Hepatocyte (in vitro differentiated cells): ENCODE measurements at regions not wholly inside any gene's neighbourhood (a gene's known extent, or its start where the extent isn't known, plus 50 kb on each side); places are given as distances from the start of the nearest gene placed in this dataset.

Experiments
- DNase-seq: peaks from one replicate; pipeline ENCODE4 v3.0.0-alpha.2; 2016; ENCODE audit warnings: low spot score
- H2AFZ ChIP-seq: fragments of 200-600 bp; sonication (generic); 2 replicates; pipeline ENCODE4 v1.6.0; 2016; ENCODE audit warnings: antibody characterized with exemption, mild to moderate bottlenecking
- H3K27ac ChIP-seq: fragments of 200-600 bp; sonication (generic); 2 replicates; pipeline ENCODE4 v1.5.1; 2016; ENCODE audit warnings: mild to moderate bottlenecking
- H3K27me3 ChIP-seq: fragments of 200-600 bp; sonication (generic); 2 replicates; pipeline ENCODE4 v1.6.1; 2016
- H3K36me3 ChIP-seq: fragments of 200-600 bp; sonication (generic); replicated peaks from 2 replicates; pipeline ENCODE4 v1.5.1; 2016; ENCODE audit warnings: low read depth; ENCODE audit not compliant: insufficient read depth
- H3K4me1 ChIP-seq: fragments of 200-600 bp; sonication (generic); 2 replicates; pipeline ENCODE4 v1.5.1; 2016; ENCODE audit warnings: mild to moderate bottlenecking, moderate library complexity; ENCODE audit not compliant: insufficient read depth
- H3K4me2 ChIP-seq: fragments of 200-600 bp; sonication (generic); 2 replicates; pipeline ENCODE4 v1.6.0; 2016
- H3K4me3 ChIP-seq: fragments of 200-600 bp; sonication (generic); 2 replicates; pipeline ENCODE4 v1.5.1; 2016; ENCODE audit warnings: mild to moderate bottlenecking
- H3K79me2 ChIP-seq: fragments of 200-600 bp; sonication (generic); 2 replicates; pipeline ENCODE4 v1.6.0; 2017; ENCODE audit warnings: mild to moderate bottlenecking
- H3K9me2 ChIP-seq: fragments of 200-600 bp; sonication (generic); replicated peaks from 2 replicates; pipeline ENCODE4 v1.6.0; 2017; ENCODE audit warnings: mild to moderate bottlenecking; ENCODE audit not compliant: insufficient read depth
- H3K9me3 ChIP-seq: fragments of 200-600 bp; sonication (generic); 2 replicates; pipeline ENCODE4 v1.5.1; 2016; ENCODE audit warnings: low read depth, mild to moderate bottlenecking
- H4K20me1 ChIP-seq: fragments of 200-600 bp; sonication (generic); 2 replicates; pipeline ENCODE4 v1.6.0; 2016; ENCODE audit warnings: mild to moderate bottlenecking; ENCODE audit not compliant: insufficient read depth, poor library complexity, severe bottlenecking
- CTCF ChIP-seq: fragments of 200-600 bp; sonication (generic); IDR thresholded peaks from 2 replicates; pipeline ENCODE4 v1.5.1; 2016; ENCODE audit warnings: antibody characterized with exemption, mild to moderate bottlenecking; ENCODE audit not compliant: poor library complexity
- EZH2 ChIP-seq: fragments of 200-600 bp; sonication (generic); IDR thresholded peaks from 2 replicates; pipeline ENCODE4 v1.6.1; 2016; ENCODE audit warnings: antibody characterized with exemption, mild to moderate bottlenecking, borderline replicate concordance
- EZH2phosphoT487 ChIP-seq: fragments of 200-600 bp; sonication (generic); IDR thresholded peaks from one replicate; pipeline ENCODE4 v1.6.1; 2018; ENCODE audit warnings: antibody characterized with exemption, mild to moderate bottlenecking, low read depth, moderate library complexity; ENCODE audit not compliant: unreplicated experiment, severe bottlenecking
- WGBS: methylation state at CpG from one replicate; pipeline ENCODE4 v1.1.6; 2016; ENCODE audit warnings: low lambda C conversion rate; ENCODE audit errors: missing lambda C conversion rate; 5-methylcytosine and 5-hydroxymethylcytosine counted together

- no peak overlapping the region for H3K4me2 ChIP-seq
These were observed 84.3 kb downstream of the MCFD2 start for GRCh38 chr2:46831051-46831868.

GRCh38 chr2:46829231-46829995 is 86.2 kb downstream of the MCFD2 start:
- 80% methylated on average over 12 of the region's 12 CpGs for WGBS
- Histone ChIP-seq H3K27ac (no peak overlapping the region), H3K79me2 (no peaks in the 10 kb centered on the region), H2AFZ (no peak overlapping the region), H3K4me2 (no peak overlapping the region), H3K4me3 (no peak overlapping the region), H3K36me3 (no peaks in the 10 kb centered on the region), H3K27me3 (no peaks in the 10 kb centered on the region), H3K4me1 (peaks cover 4% of the 10 kb centered on the region), H3K9me3 (no peaks in the 10 kb centered on the region), H3K9me2 (no peaks in the 10 kb centered on the region), H4K20me1 (no peaks in the 10 kb centered on the region)
- no peak for TF ChIP-seq EZH2phosphoT487
- no peak for TF ChIP-seq EZH2
- TF ChIP-seq CTCF = no peak
- no peak for DNase-seq

More at GRCh38 chr2:46831051-46831868, 84.3 kb downstream of the MCFD2 start:
- Histone ChIP-seq H3K9me2 (no peaks in the 10 kb centered on the region), H3K9me3 (no peaks in the 10 kb centered on the region), H3K27ac (peak overlapping the region; percentile 26), H3K4me1 (peaks cover 4% of the 10 kb centered on the region), H4K20me1 (no peaks in the 10 kb centered on the region), H3K36me3 (no peaks in the 10 kb centered on the region), H3K4me3 (no peak overlapping the region), H3K27me3 (no peaks in the 10 kb centered on the region), H2AFZ (no peak overlapping the region), H3K79me2 (no peaks in the 10 kb centered on the region)
- TF ChIP-seq EZH2 (no peak), CTCF (no peak), EZH2phosphoT487 (no peak)
- 80% methylated on average over 7 of the region's 7 CpGs for WGBS
- no peak for DNase-seq

GRCh38 chr2:46828491-46829230 is 86.9 kb downstream of the MCFD2 start:
- H3K36me3 ChIP-seq = no peaks in the 10 kb centered on the region

More at GRCh38 chr2:46828491-46829230, 86.9 kb downstream of the MCFD2 start:
- Histone ChIP-seq H3K4me2 (no peak overlapping the region), H3K4me1 (peaks cover 4% of the 10 kb centered on the region), H2AFZ (no peak overlapping the region), H3K27ac (no peak overlapping the region), H4K20me1 (no peaks in the 10 kb centered on the region), H3K79me2 (no peaks in the 10 kb centered on the region), H3K27me3 (no peaks in the 10 kb centered on the region), H3K9me3 (no peaks in the 10 kb centered on the region), H3K9me2 (no peaks in the 10 kb centered on the region), H3K4me3 (no peak overlapping the region)
- TF ChIP-seq EZH2phosphoT487 = no peak
- TF ChIP-seq CTCF = no peak
- TF ChIP-seq EZH2 = no peak
- DNase-seq = no peak
- WGBS = 90% methylated on average over 2 of the region's 2 CpGs
